Thyroid gland (tissue), 4 donors: ENCODE measurements at regions not wholly inside any gene's neighbourhood (a gene's known extent, or its start where the extent isn't known, plus 50 kb on each side); places are given as distances from the start of the nearest gene placed in this dataset.
"Not testable (repeated sequence)": the region's sequence is repeated elsewhere in the genome, so short reads cannot be mapped to it uniquely, and the experiment has no call there.

Source experiments
- CTCF ChIP-seq, 6 experiments: fragments of 200-600 bp in 3 of 6; fragments of 450-650 bp in 3 of 6; sonication (generic) in 3 of 6; IDR thresholded peaks; one replicate each; pipeline ENCODE4 v1.5.1; 2016 to 2019; ENCODE audit warnings: antibody characterized with exemption in 6 of 6, mild to moderate bottlenecking in 2 of 6, inconsistent platforms in 1 of 6, moderate library complexity in 1 of 6
- POLR2A ChIP-seq, 2 donors: fragments of 450-650 bp; IDR thresholded peaks; one replicate each; pipeline ENCODE4 v1.6.1; 2017; ENCODE audit warnings: antibody characterized with exemption in 2 of 2, mild to moderate bottlenecking in 2 of 2, moderate library complexity in 1 of 2

DNA sequence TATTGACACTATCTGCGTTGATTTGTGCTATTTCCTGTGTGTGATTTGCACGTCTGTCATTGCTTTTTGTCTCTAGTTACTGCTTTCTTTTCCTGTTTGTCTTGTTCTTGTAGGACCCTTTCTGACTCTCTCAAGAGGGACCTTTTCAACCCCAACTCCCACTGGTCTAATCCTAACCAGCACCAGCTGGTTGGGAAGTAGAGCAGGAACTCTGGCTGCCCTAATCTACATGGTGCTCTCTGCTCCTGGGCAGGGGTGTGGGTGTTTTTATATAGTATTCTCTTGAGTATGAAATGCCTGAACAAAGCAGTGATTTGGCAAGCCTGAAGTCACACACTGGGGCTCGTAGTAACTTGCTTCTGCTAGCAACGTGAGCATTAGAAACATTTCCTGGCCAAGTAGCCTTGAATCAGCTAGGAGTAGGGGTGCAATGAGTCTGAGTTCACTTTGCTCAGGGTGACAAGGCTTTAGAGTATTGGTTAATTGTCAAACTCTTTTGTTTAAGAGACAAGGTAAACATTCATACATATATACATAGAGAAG is 164.2 kb downstream of the TP53TG3F start:
- TF ChIP-seq POLR2A, CTCF (IDR thresholded peaks at IDR 0.05): not testable (repeated sequence)
